ENCODE measurements at regions not wholly inside any gene's neighbourhood (a gene's known extent, or its start where the extent isn't known, plus 50 kb on each side); places are given as distances from the start of the nearest gene placed in this dataset.

- TF ChIP-seq E2F6 (IDR thresholded peaks at IDR 0.05) (no peak), POLR2A (IDR thresholded peaks at IDR 0.05; ENCODE audit: control extremely low read depth in 1 of 2, low read depth in 2 of 2, low read length in 2 of 2) (no peak)
Measured at GRCh38 chr9:28234133-28234893, 661.0 kb upstream of the C9orf72 start (continued).
